Hindlimb muscle (tissue), 1 donor: ENCODE measurements at regions not wholly inside any gene's neighbourhood (a gene's known extent, or its start where the extent isn't known, plus 50 kb on each side); places are given as distances from the start of the nearest gene placed in this dataset.
A peak's percentile ranks its signal among the peaks of the same experiment; 100 is the strongest.

Experiments used
- DNase-seq: peaks from one replicate; pipeline ENCODE4 v3.0.0-alpha.2; 2013

GRCh38 chr20:7262803-7263202 lies 495.3 kb downstream of the BMP2 start:
- DNase-seq: no peak

- no peak for DNase-seq
These were observed 496.7 kb downstream of the BMP2 start for GRCh38 chr20:7264137-7264536.

- no peak for DNase-seq
These were observed 502.0 kb downstream of the BMP2 start for GRCh38 chr20:7269452-7269851.

GRCh38 chr20:7272512-7272911 lies 505.0 kb downstream of the BMP2 start:
- no peak for DNase-seq

- DNase-seq: no peak
These were observed 507.4 kb downstream of the BMP2 start for GRCh38 chr20:7274870-7275269.

- no peak for DNase-seq
These were observed 508.3 kb downstream of the BMP2 start for GRCh38 chr20:7275645-7276237.

- peak; percentile 86 for DNase-seq
These were observed 518.6 kb downstream of the BMP2 start for GRCh38 chr20:7285918-7286556.

GRCh38 chr20:7291323-7291943 lies 523.9 kb downstream of the BMP2 start:
- no peak for DNase-seq

- no peak for DNase-seq
These were observed 524.5 kb downstream of the BMP2 start for GRCh38 chr20:7291946-7292345.

GRCh38 chr20:7294816-7295360 lies 527.4 kb downstream of the BMP2 start:
- no peak for DNase-seq

GRCh38 chr20:7301807-7302206 lies 534.3 kb downstream of the BMP2 start:
- no peak for DNase-seq

GRCh38 chr20:7302250-7302649 lies 534.8 kb downstream of the BMP2 start:
- no peak for DNase-seq

- no peak for DNase-seq
These were observed 538.5 kb downstream of the BMP2 start for GRCh38 chr20:7305976-7306375.

GRCh38 chr20:7308163-7308562 lies 540.7 kb downstream of the BMP2 start:
- no peak for DNase-seq

- DNase-seq: no peak
These were observed 545.6 kb downstream of the BMP2 start for GRCh38 chr20:7313047-7313446.

GRCh38 chr20:7323957-7324356 lies 556.5 kb downstream of the BMP2 start:
- DNase-seq: no peak

GRCh38 chr20:7327810-7328209 lies 560.3 kb downstream of the BMP2 start:
- DNase-seq: no peak

GRCh38 chr20:7330850-7331249 lies 563.4 kb downstream of the BMP2 start:
- no peak for DNase-seq

- DNase-seq: no peak
These were observed 564.7 kb downstream of the BMP2 start for GRCh38 chr20:7332169-7332568.

- DNase-seq: no peak
These were observed 566.4 kb downstream of the BMP2 start for GRCh38 chr20:7333841-7334240.

GRCh38 chr20:7346026-7346425 lies 578.5 kb downstream of the BMP2 start:
- DNase-seq: no peak

- no peak for DNase-seq
These were observed 579.1 kb downstream of the BMP2 start for GRCh38 chr20:7346562-7346961.

- DNase-seq: no peak
These were observed 579.9 kb downstream of the BMP2 start for GRCh38 chr20:7347409-7347808.

GRCh38 chr20:7348253-7348652 lies 580.8 kb downstream of the BMP2 start:
- no peak for DNase-seq
